ENCODE measurements at regions not wholly inside any gene's neighbourhood (a gene's known extent, or its start where the extent isn't known, plus 50 kb on each side); places are given as distances from the start of the nearest gene placed in this dataset.
"Not testable (repeated sequence)": the region's sequence is repeated elsewhere in the genome, so short reads cannot be mapped to it uniquely, and the experiment has no call there.

DNA sequence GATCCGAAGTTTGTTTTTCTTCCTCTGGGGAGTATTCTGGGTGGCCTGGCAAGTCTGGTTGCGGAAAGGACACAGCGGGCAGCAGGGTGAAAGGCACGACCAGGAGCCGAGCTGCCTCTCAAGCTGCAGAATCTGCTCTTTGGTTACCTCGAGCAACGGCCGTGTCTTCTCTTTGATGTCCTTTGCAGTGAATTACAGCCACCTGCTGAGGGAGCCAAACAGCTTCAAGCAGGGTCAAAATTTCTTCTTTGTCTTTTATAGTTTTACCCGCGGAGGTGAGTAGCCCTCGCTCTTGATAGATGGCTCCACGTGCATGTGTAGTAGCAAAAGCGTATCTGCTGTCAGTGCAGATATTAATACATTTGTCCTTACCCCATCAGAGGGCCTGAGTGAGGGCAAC is 177.3 kb upstream of the MBL2 start:
- Histone ChIP-seq H3F3A (ENCODE audit: insufficient read depth) (no peaks in the 10 kb centered on the region), H3K9me3 (ENCODE audit: insufficient read depth, low read length) (no peaks in the 10 kb centered on the region), H3K9ac (ENCODE audit: low read length) (no peak overlapping the region), H2AFZ (ENCODE audit: low read depth, low read length, severe bottlenecking) (no peak overlapping the region), H3K4me3 (ENCODE audit: insufficient read depth, low read length, poor library complexity, severe bottlenecking) (no peak overlapping the region), H3K79me2 (ENCODE audit: insufficient read depth, low read length) (no peaks in the 10 kb centered on the region), H3K27ac (ENCODE audit: low read depth, low read length) (no peak overlapping the region), H3K27me3 (ENCODE audit: low read length) (no peaks in the 10 kb centered on the region), H3K36me3 (ENCODE audit: low read length) (no peaks in the 10 kb centered on the region), H3K9me2 (replicated peaks; ENCODE audit: insufficient read depth, low read length) (no peaks in the 10 kb centered on the region), H4K20me1 (ENCODE audit: low read depth, low read length) (no peaks in the 10 kb centered on the region), H3K4me2 (ENCODE audit: low read depth, low read length, poor library complexity, severe bottlenecking) (no peak overlapping the region)
- no peak for TF ChIP-seq EZH2phosphoT487 (conservative IDR thresholded peaks at IDR 0.05; ENCODE audit: low read length)
- TF ChIP-seq, protein P1, sequence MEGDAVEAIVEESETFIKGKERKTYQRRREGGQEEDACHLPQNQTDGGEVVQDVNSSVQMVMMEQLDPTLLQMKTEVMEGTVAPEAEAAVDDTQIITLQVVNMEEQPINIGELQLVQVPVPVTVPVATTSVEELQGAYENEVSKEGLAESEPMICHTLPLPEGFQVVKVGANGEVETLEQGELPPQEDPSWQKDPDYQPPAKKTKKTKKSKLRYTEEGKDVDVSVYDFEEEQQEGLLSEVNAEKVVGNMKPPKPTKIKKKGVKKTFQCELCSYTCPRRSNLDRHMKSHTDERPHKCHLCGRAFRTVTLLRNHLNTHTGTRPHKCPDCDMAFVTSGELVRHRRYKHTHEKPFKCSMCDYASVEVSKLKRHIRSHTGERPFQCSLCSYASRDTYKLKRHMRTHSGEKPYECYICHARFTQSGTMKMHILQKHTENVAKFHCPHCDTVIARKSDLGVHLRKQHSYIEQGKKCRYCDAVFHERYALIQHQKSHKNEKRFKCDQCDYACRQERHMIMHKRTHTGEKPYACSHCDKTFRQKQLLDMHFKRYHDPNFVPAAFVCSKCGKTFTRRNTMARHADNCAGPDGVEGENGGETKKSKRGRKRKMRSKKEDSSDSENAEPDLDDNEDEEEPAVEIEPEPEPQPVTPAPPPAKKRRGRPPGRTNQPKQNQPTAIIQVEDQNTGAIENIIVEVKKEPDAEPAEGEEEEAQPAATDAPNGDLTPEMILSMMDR (IDR thresholded peaks at IDR 0.05; ENCODE audit: insufficient read depth, low read length, poor library complexity, severe bottlenecking): no peak

DNA sequence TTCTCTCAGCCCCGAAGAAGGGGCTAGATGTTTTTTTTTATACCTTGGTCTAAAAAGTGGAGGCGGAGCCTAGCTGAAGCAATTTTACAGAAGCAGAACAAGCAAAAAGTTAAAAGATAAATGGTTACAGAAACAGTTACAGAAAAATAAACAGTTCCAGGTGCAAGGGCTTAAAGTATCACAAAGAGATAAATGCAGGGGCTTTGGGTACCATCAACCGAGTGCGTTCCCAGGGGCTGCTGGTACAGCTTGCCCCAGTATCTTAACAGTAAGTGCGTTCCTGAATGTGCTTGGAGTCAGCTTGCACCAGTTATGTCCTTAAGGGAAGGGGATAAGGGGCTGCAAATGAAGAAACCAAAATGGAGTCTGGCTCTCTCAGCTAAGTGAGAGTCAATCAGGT is 173.9 kb upstream of the MBL2 start:
- H3K9ac ChIP-seq (ENCODE audit: low read length): no peak overlapping the region
- H3K4me2 ChIP-seq (ENCODE audit: low read depth, low read length, poor library complexity, severe bottlenecking): no peak overlapping the region
- H2AFZ ChIP-seq (ENCODE audit: low read depth, low read length, severe bottlenecking): no peak overlapping the region
- no peaks in the 10 kb centered on the region for H4K20me1 ChIP-seq (ENCODE audit: low read depth, low read length)
- H3K27ac ChIP-seq (ENCODE audit: low read depth, low read length): no peak overlapping the region
- H3K4me3 ChIP-seq (ENCODE audit: insufficient read depth, low read length, poor library complexity, severe bottlenecking): no peak overlapping the region
- H3F3A ChIP-seq (ENCODE audit: insufficient read depth): no peaks in the 10 kb centered on the region
- H3K36me3 ChIP-seq (ENCODE audit: low read length): no peaks in the 10 kb centered on the region
- TF ChIP-seq, protein P1 (IDR thresholded peaks at IDR 0.05; ENCODE audit: insufficient read depth, low read length, poor library complexity, severe bottlenecking): no peak
- no peak for TF ChIP-seq EZH2phosphoT487 (conservative IDR thresholded peaks at IDR 0.05; ENCODE audit: low read length)
- no peaks in the 10 kb centered on the region for H3K27me3 ChIP-seq (ENCODE audit: low read length)
- no peaks in the 10 kb centered on the region for H3K9me3 ChIP-seq (ENCODE audit: insufficient read depth, low read length)
- H3K9me2 ChIP-seq (replicated peaks; ENCODE audit: insufficient read depth, low read length): no peaks in the 10 kb centered on the region
- no peaks in the 10 kb centered on the region for H3K79me2 ChIP-seq (ENCODE audit: insufficient read depth, low read length)

DNA sequence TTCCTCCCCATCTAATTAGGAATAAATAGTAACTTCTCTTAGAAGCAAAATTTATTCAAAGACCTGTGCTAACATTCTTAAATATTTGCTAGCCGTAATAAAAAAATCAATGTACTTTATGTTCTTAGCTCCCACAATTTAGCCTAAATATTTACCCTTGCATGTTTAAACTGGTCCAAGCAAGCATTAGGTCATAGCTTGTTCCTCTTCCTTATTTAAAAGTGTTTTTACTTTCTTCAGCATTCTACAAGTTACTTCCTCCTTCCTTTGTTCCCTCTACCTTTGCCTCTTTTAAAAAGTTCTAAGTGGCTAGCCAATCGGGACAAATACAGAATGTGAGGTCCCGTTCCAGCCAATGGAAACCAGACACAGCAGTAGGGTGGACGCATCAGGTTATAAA is 172.9 kb upstream of the MBL2 start:
- not testable (repeated sequence) for H3K9ac ChIP-seq (ENCODE audit: low read length); H3K36me3 ChIP-seq (ENCODE audit: low read length); H3K9me2 ChIP-seq (replicated peaks; ENCODE audit: insufficient read depth, low read length); H3K4me2 ChIP-seq (ENCODE audit: low read depth, low read length, poor library complexity, severe bottlenecking); H3K79me2 ChIP-seq (ENCODE audit: insufficient read depth, low read length); H2AFZ ChIP-seq (ENCODE audit: low read depth, low read length, severe bottlenecking); H3F3A ChIP-seq (ENCODE audit: insufficient read depth); H3K4me3 ChIP-seq (ENCODE audit: insufficient read depth, low read length, poor library complexity, severe bottlenecking); H3K9me3 ChIP-seq (ENCODE audit: insufficient read depth, low read length); H4K20me1 ChIP-seq (ENCODE audit: low read depth, low read length); H3K27me3 ChIP-seq (ENCODE audit: low read length); H3K27ac ChIP-seq (ENCODE audit: low read depth, low read length)

DNA sequence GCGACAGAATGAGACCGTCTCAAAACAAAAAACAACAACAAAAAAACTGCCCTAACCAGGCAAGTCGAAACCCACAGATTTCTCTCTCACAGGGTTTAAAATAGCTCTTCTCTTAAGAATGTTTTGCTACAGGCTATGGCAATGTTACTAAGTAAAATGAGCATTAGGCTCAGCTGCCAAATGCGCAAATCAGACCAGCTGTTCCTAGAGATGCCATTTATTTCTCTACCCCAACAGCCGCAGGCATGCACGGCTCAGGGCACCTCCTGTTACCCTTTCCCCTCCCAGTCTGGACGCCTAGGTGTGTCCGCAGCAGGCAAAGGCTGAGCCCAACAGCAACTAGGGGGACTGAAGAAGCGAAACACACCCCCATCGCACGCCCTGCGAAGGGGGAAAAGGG is 168.3 kb upstream of the MBL2 start:
- Histone ChIP-seq H3K9me2 (replicated peaks; ENCODE audit: insufficient read depth, low read length) (no peaks in the 10 kb centered on the region), H3K79me2 (ENCODE audit: insufficient read depth, low read length) (no peaks in the 10 kb centered on the region), H3K4me2 (ENCODE audit: low read depth, low read length, poor library complexity, severe bottlenecking) (no peak overlapping the region), H4K20me1 (ENCODE audit: low read depth, low read length) (no peaks in the 10 kb centered on the region), H2AFZ (ENCODE audit: low read depth, low read length, severe bottlenecking) (no peak overlapping the region), H3K9me3 (ENCODE audit: insufficient read depth, low read length) (no peaks in the 10 kb centered on the region), H3K27me3 (ENCODE audit: low read length) (no peaks in the 10 kb centered on the region), H3F3A (ENCODE audit: insufficient read depth) (no peaks in the 10 kb centered on the region), H3K4me3 (ENCODE audit: insufficient read depth, low read length, poor library complexity, severe bottlenecking) (no peak overlapping the region), H3K27ac (ENCODE audit: low read depth, low read length) (no peak overlapping the region), H3K9ac (ENCODE audit: low read length) (no peak overlapping the region), H3K36me3 (ENCODE audit: low read length) (no peaks in the 10 kb centered on the region)
- TF ChIP-seq, protein P1 (IDR thresholded peaks at IDR 0.05; ENCODE audit: insufficient read depth, low read length, poor library complexity, severe bottlenecking): no peak
- no peak for TF ChIP-seq EZH2phosphoT487 (conservative IDR thresholded peaks at IDR 0.05; ENCODE audit: low read length)

Data from SU-DHL-6 (cell line).